ENCODE measurements at regions not wholly inside any gene's neighbourhood (a gene's known extent, or its start where the extent isn't known, plus 50 kb on each side); places are given as distances from the start of the nearest gene placed in this dataset.

DNA sequence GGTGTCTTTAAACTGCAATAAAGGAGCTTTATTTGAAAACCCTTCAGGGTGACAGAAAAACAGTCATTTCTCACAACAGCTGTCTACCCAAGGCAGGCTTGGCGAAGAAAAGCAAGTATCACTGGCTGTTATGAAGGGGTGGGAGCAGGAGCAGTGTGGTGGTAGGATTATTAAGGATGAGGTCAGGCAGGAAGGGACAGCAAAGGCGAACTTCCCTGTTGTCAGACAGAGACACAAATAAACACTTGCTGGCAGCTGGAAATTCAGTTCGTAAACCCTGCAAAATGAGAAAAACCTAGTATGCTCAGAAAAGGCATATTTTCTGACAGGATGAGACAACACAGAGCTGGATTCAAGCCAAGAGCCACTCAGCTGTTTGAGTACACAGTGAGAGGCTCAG lies 416.3 kb upstream of the CDH5 start:
- H3K36me3 ChIP-seq, result no peaks in the 10 kb centered on the region
- no peaks in the 10 kb centered on the region for H3K27me3 ChIP-seq
- no peak for DNase-seq
- H3K4me1 ChIP-seq, result no peaks in the 10 kb centered on the region
- no peaks in the 10 kb centered on the region for H3K9me3 ChIP-seq
- no peak overlapping the region for H3K4me3 ChIP-seq
- intact Hi-C loops (cut with DNase I; ENCODE audit: low total_unique reads), result no loop called here
- no peak overlapping the region for H3K27ac ChIP-seq
- TF ChIP-seq, protein P1, sequence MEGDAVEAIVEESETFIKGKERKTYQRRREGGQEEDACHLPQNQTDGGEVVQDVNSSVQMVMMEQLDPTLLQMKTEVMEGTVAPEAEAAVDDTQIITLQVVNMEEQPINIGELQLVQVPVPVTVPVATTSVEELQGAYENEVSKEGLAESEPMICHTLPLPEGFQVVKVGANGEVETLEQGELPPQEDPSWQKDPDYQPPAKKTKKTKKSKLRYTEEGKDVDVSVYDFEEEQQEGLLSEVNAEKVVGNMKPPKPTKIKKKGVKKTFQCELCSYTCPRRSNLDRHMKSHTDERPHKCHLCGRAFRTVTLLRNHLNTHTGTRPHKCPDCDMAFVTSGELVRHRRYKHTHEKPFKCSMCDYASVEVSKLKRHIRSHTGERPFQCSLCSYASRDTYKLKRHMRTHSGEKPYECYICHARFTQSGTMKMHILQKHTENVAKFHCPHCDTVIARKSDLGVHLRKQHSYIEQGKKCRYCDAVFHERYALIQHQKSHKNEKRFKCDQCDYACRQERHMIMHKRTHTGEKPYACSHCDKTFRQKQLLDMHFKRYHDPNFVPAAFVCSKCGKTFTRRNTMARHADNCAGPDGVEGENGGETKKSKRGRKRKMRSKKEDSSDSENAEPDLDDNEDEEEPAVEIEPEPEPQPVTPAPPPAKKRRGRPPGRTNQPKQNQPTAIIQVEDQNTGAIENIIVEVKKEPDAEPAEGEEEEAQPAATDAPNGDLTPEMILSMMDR (IDR thresholded peaks at IDR 0.05), result no peak
- no peak for TF ChIP-seq POLR2A (IDR thresholded peaks at IDR 0.05)

DNA sequence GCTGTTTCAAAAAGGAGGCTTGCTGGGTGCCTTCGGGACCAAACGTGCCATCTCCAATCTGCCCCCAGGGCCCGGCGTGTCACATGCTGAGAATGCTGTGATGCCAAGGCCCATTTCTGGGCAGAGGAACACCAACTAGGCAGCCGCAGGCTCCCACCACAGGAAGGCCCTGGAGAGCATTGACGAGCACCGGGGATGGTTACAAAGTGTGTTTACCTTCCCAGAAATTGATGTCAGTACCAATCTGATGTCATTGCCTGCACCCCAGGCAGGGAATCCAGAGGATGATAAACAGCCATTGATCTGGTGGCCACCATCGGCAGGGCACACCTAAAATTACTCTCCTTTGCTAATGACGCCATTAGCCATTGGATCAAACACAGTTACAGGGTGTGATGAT lies 418.1 kb upstream of the CDH5 start:
- no peak for DNase-seq
- intact Hi-C loops (cut with DNase I; ENCODE audit: low total_unique reads), result no loop called here
- no peak for TF ChIP-seq POLR2A (IDR thresholded peaks at IDR 0.05)
- TF ChIP-seq, protein P1 (IDR thresholded peaks at IDR 0.05), result no peak

DNA sequence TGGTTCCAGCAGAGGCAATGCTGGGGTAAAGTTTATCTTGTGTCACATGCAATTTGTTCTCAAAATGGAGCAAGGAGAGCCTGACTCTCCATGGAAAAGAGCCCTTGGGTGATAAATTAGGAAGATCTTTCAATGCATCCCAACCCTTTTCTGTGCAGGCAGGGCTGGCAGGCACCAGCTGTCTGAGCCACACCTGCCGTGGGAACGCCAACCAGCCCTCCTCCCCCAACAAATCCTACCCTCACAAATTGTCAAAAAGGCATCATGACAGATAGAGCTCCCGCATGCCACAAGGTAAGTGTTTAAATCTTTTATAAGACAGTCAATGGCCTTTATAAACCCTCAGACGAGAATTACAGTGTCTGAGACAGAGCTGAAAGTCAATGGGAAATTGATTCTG lies 418.5 kb upstream of the CDH5 start:
- Histone ChIP-seq H3K9me3 (no peaks in the 10 kb centered on the region), H3K27ac (no peak overlapping the region), H3K27me3 (no peaks in the 10 kb centered on the region), H3K4me3 (no peak overlapping the region), H3K4me1 (no peaks in the 10 kb centered on the region), H3K36me3 (no peaks in the 10 kb centered on the region)
- intact Hi-C loops (cut with DNase I; ENCODE audit: low total_unique reads), result no loop called here
- DNase-seq, result no peak
- TF ChIP-seq, protein P1 (IDR thresholded peaks at IDR 0.05), result no peak
- TF ChIP-seq POLR2A (IDR thresholded peaks at IDR 0.05), result no peak

More for the DNA sequence above, 418.1 kb upstream of the CDH5 start:
- no peak overlapping the region for H3K4me3 ChIP-seq
- no peaks in the 10 kb centered on the region for H3K4me1 ChIP-seq
- H3K36me3 ChIP-seq, result no peaks in the 10 kb centered on the region
- H3K9me3 ChIP-seq, result no peaks in the 10 kb centered on the region
- H3K27me3 ChIP-seq, result no peaks in the 10 kb centered on the region
- no peak overlapping the region for H3K27ac ChIP-seq

DNA sequence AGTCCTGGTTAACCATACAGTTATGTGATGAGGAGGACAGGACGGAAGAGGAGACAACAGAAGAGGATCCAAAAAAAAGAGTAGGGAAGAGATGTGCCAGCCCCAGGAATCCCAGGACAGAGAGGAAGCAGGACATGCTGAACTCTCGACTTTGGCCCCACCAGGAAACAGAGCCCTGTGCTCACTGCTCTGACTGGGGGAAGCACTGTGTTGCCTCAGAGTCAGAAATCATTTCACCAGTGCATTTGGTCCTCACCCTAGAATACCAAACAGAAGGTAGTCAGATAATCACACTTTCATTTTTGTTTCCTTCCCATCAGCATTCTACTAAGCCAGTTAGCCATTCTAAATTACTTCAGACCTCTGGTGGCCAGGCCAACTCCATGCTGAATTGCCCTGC lies 421.0 kb upstream of the CDH5 start:
- Histone ChIP-seq H3K9me3 (no peaks in the 10 kb centered on the region), H3K4me3 (no peak overlapping the region), H3K27me3 (no peaks in the 10 kb centered on the region), H3K36me3 (no peaks in the 10 kb centered on the region), H3K4me1 (no peaks in the 10 kb centered on the region), H3K27ac (no peak overlapping the region)
- intact Hi-C loops (cut with DNase I; ENCODE audit: low total_unique reads), result no loop called here
- no peak for TF ChIP-seq POLR2A (IDR thresholded peaks at IDR 0.05)
- TF ChIP-seq, protein P1 (IDR thresholded peaks at IDR 0.05), result no peak
- DNase-seq, result no peak

DNA sequence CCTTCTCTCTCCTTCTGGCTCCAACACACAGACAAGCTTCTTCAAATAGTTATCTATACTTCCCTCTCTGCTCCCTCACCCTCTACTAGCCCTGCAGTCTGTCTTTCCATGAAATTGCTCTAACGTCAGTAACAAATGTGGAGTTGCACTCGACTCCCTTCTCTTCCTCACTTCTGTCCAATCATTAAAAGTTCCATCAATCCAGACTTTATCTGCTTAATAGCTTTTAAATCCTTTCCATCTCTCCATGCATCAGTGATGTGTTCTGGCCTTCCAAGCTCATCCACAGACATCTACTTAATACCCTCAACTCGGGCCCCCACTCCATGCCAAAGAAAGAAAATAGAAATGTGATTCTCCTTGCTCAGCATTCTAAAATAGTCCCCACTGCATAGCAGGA lies 422.1 kb upstream of the CDH5 start:
- no peaks in the 10 kb centered on the region for H3K4me1 ChIP-seq
- TF ChIP-seq POLR2A (IDR thresholded peaks at IDR 0.05), result no peak
- TF ChIP-seq, protein P1 (IDR thresholded peaks at IDR 0.05), result no peak
- no peaks in the 10 kb centered on the region for H3K9me3 ChIP-seq
- no peak for DNase-seq
- no peaks in the 10 kb centered on the region for H3K27me3 ChIP-seq
- no peaks in the 10 kb centered on the region for H3K36me3 ChIP-seq
- intact Hi-C loops (cut with DNase I; ENCODE audit: low total_unique reads), result no loop called here
- no peak overlapping the region for H3K4me3 ChIP-seq
- H3K27ac ChIP-seq, result no peak overlapping the region

Measured in uterus (tissue), 3 donors.